ENCODE measurements at regions not wholly inside any gene's neighbourhood (a gene's known extent, or its start where the extent isn't known, plus 50 kb on each side); places are given as distances from the start of the nearest gene placed in this dataset.

DNA sequence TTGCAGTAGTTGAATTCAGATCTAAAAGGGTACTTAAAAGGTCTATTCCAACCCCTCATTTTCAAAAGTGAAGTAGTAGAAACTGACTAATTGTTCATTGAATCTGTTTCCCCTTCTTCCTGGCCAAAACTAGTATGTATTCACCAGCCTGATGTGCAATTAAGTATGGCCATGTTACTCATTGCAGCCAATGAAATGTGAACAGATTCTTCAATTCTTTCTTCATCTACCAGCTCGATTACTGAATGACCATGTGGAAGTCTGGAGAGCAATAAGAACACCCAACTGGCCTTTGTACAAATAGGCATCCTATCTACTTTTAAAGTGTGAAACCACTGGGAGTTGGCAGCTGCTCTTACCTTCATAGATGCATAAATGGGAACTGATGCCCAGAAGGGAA lies 449.0 kb upstream of the ID2 start:
- TF ChIP-seq, protein P1, sequence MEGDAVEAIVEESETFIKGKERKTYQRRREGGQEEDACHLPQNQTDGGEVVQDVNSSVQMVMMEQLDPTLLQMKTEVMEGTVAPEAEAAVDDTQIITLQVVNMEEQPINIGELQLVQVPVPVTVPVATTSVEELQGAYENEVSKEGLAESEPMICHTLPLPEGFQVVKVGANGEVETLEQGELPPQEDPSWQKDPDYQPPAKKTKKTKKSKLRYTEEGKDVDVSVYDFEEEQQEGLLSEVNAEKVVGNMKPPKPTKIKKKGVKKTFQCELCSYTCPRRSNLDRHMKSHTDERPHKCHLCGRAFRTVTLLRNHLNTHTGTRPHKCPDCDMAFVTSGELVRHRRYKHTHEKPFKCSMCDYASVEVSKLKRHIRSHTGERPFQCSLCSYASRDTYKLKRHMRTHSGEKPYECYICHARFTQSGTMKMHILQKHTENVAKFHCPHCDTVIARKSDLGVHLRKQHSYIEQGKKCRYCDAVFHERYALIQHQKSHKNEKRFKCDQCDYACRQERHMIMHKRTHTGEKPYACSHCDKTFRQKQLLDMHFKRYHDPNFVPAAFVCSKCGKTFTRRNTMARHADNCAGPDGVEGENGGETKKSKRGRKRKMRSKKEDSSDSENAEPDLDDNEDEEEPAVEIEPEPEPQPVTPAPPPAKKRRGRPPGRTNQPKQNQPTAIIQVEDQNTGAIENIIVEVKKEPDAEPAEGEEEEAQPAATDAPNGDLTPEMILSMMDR (IDR thresholded peaks at IDR 0.05) = no peak
- TF ChIP-seq POLR2A (IDR thresholded peaks at IDR 0.05) (no peak), EP300 (IDR thresholded peaks at IDR 0.05) (no peak), POLR2AphosphoS5 (IDR thresholded peaks at IDR 0.05) (no peak)
